Inflammatory macrophage (primary cell): ENCODE measurements at regions not wholly inside any gene's neighbourhood (a gene's known extent, or its start where the extent isn't known, plus 50 kb on each side); places are given as distances from the start of the nearest gene placed in this dataset.
A peak's percentile ranks its signal among the peaks of the same experiment; 100 is the strongest.

Source experiments
- DNase-seq, 2 donors: peaks; one replicate each; pipeline ENCODE4 v3.0.0-alpha.2; 2020 to 2022

GRCh38 chr2:42913280-42913878 lies 121.0 kb upstream of the HAAO start:
- peak; percentile 21 to 28 for DNase-seq

GRCh38 chr2:42910645-42911405 lies 118.4 kb upstream of the HAAO start:
- no peak for DNase-seq

- no peak for DNase-seq
Observed at GRCh38 chr2:42909966-42910365, 117.6 kb upstream of the HAAO start.

- no peak for DNase-seq
Observed at GRCh38 chr2:42908518-42909200, 116.3 kb upstream of the HAAO start.

- no peak for DNase-seq
Observed at GRCh38 chr2:42907835-42908234, 115.5 kb upstream of the HAAO start.

- DNase-seq, result no peak
Observed at GRCh38 chr2:42906557-42907411, 114.4 kb upstream of the HAAO start.

- no peak for DNase-seq
Observed at GRCh38 chr2:42906111-42906556, 113.8 kb upstream of the HAAO start.

GRCh38 chr2:42905341-42906110 lies 113.1 kb upstream of the HAAO start:
- no peak for DNase-seq

GRCh38 chr2:42904576-42904876 lies 112.1 kb upstream of the HAAO start:
- no peak for DNase-seq

GRCh38 chr2:42903821-42904575 lies 111.6 kb upstream of the HAAO start:
- no peak for DNase-seq

- DNase-seq, result no peak
Observed at GRCh38 chr2:42902939-42903709, 110.7 kb upstream of the HAAO start.

GRCh38 chr2:42901076-42901640 lies 108.8 kb upstream of the HAAO start:
- DNase-seq, result no peak

- no peak for DNase-seq
Observed at GRCh38 chr2:42900289-42900891, 108.0 kb upstream of the HAAO start.

- DNase-seq, result no peak
Observed at GRCh38 chr2:42897358-42897757, 105.0 kb upstream of the HAAO start.

GRCh38 chr2:42895791-42896135 lies 103.4 kb upstream of the HAAO start:
- no peak for DNase-seq

GRCh38 chr2:42895134-42895790 lies 102.9 kb upstream of the HAAO start:
- DNase-seq, result no peak

- DNase-seq, result no peak
Observed at GRCh38 chr2:42893047-42893758, 100.8 kb upstream of the HAAO start.

- no peak for DNase-seq
Observed at GRCh38 chr2:42890791-42891355, 98.5 kb upstream of the HAAO start.
